Endothelial cell (in vitro differentiated cells): ENCODE measurements at regions not wholly inside any gene's neighbourhood (a gene's known extent, or its start where the extent isn't known, plus 50 kb on each side); places are given as distances from the start of the nearest gene placed in this dataset.

Experiments used
- DNase-seq: peaks from one replicate; pipeline ENCODE4 v3.0.0; 2021; ENCODE audit warnings: low spot score
- H3K27ac Mint-ChIP-seq: one replicate; pipeline ENCODE4 v1.8.0; 2021; ENCODE audit warnings: mixed read lengths, inconsistent platforms; ENCODE audit not compliant: unreplicated experiment
- H3K27me3 Mint-ChIP-seq: one replicate; pipeline ENCODE4 v1.8.0; 2021; ENCODE audit warnings: mild to moderate bottlenecking, moderate library complexity, mixed read lengths, inconsistent platforms; ENCODE audit not compliant: unreplicated experiment
- H3K36me3 Mint-ChIP-seq: one replicate; pipeline ENCODE4 v1.8.0; 2021; ENCODE audit warnings: mild to moderate bottlenecking, low read depth, mixed read lengths, inconsistent platforms; ENCODE audit not compliant: unreplicated experiment
- H3K4me1 Mint-ChIP-seq: one replicate; pipeline ENCODE4 v1.8.0; 2021; ENCODE audit warnings: mild to moderate bottlenecking, mixed read lengths, inconsistent platforms; ENCODE audit not compliant: unreplicated experiment
- H3K4me3 Mint-ChIP-seq: one replicate; pipeline ENCODE4 v1.8.0; 2021; ENCODE audit warnings: mild to moderate bottlenecking, mixed read lengths, inconsistent platforms; ENCODE audit not compliant: unreplicated experiment
- H3K9me3 Mint-ChIP-seq: one replicate; pipeline ENCODE4 v1.8.0; 2021; ENCODE audit warnings: mixed read lengths, inconsistent platforms; ENCODE audit not compliant: unreplicated experiment
- CTCF ChIP-seq: fragments of 200-600 bp; sonication (generic); IDR thresholded peaks from one replicate; pipeline ENCODE4 v1.5.0; 2021; ENCODE audit warnings: antibody characterized with exemption; ENCODE audit not compliant: unreplicated experiment

- DNase-seq = no peak
- Mint-ChIP-seq H3K27me3 (no peaks in the 10 kb centered on the region), H3K4me3 (no peak overlapping the region), H3K9me3 (no peaks in the 10 kb centered on the region), H3K27ac (no peak overlapping the region), H3K4me1 (no peaks in the 10 kb centered on the region), H3K36me3 (no peaks in the 10 kb centered on the region)
- TF ChIP-seq CTCF = no peak
Measured at GRCh38 chr3:145812391-145812790, 348.6 kb downstream of the PLOD2 start.

DNA sequence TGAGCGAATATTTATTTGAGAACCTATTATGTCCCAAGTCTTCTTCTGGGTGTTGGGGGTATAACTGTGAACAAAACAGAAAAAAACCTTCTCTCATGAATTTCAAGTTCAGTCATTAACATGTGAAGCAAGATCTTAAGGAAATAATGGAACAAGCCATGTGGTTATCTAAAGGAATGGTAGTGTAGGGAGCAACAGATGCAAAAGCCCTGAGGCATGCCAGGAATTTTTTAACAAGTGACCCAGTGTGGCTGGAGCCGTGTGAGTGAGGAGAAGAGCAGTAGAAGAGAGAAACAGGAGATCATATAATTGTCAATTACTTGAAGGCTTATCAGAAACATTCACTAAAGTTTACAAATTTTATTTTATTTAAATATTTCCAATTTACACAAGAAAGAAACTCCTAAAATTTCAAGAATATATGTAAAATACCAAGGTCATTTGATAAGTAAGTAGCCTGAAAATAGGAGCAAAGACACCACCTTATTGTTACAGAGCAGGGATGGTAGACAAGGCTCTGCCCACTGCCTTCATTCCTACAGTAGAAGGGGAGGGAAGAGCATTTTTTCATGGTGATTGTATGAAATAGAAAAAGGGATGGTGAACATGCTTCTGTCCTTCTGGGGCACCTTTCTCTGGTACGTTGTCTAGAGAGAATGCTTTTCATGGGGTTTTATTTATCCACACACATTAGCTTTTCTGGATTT, 345.1 kb downstream of the PLOD2 start:
- Mint-ChIP-seq H3K27ac (no peak overlapping the region), H3K36me3 (no peaks in the 10 kb centered on the region), H3K27me3 (no peaks in the 10 kb centered on the region), H3K9me3 (no peaks in the 10 kb centered on the region), H3K4me1 (no peaks in the 10 kb centered on the region), H3K4me3 (no peak overlapping the region)
- no peak for DNase-seq
- no peak for TF ChIP-seq CTCF

DNA sequence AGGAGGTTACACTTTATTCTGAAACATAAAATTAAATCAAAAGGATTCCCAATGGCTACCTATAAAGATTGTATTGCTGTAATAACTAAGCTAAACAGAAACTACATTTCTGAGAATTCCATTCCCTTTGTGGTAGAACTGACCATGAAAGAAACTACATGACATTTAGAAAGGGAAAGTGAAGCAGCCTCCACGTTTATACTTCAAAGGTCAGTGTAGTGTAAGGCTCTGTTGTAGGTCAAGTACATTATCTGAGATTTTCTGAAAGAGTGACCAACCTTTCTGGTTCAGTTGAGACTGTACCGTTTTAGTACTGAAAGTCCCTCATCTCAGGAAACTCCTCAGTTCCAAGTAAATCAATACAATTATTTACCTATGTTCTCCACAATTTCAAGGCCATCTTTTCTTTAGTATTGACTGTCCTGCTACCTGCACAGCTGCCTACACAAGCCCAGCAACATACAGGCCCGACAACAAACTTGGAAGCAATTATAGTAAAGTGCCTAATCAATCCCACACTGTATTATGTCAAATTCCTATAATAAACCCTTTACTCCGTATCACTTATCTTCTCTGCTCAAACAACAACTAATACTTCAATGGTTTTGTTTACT, 343.0 kb downstream of the PLOD2 start:
- H3K4me3 Mint-ChIP-seq = no peak overlapping the region
- H3K36me3 Mint-ChIP-seq = no peaks in the 10 kb centered on the region
- DNase-seq = no peak
- no peaks in the 10 kb centered on the region for H3K4me1 Mint-ChIP-seq
- no peak for TF ChIP-seq CTCF
- H3K9me3 Mint-ChIP-seq = no peaks in the 10 kb centered on the region
- no peaks in the 10 kb centered on the region for H3K27me3 Mint-ChIP-seq
- no peak overlapping the region for H3K27ac Mint-ChIP-seq

- Mint-ChIP-seq H3K27me3 (no peaks in the 10 kb centered on the region), H3K36me3 (no peaks in the 10 kb centered on the region), H3K9me3 (no peaks in the 10 kb centered on the region), H3K4me3 (no peak overlapping the region), H3K4me1 (no peaks in the 10 kb centered on the region), H3K27ac (no peak overlapping the region)
- no peak for DNase-seq
- TF ChIP-seq CTCF = no peak
Measured at GRCh38 chr3:145820170-145820569, 340.8 kb downstream of the PLOD2 start.

- Mint-ChIP-seq H3K36me3 (no peaks in the 10 kb centered on the region), H3K27me3 (no peaks in the 10 kb centered on the region), H3K27ac (no peak overlapping the region), H3K4me1 (no peaks in the 10 kb centered on the region), H3K4me3 (no peak overlapping the region), H3K9me3 (no peaks in the 10 kb centered on the region)
- TF ChIP-seq CTCF = no peak
- DNase-seq = no peak
Measured at GRCh38 chr3:145842294-145842902, 318.6 kb downstream of the PLOD2 start.
